ENCODE measurements at regions not wholly inside any gene's neighbourhood (a gene's known extent, or its start where the extent isn't known, plus 50 kb on each side); places are given as distances from the start of the nearest gene placed in this dataset.
"Not testable (repeated sequence)": the region's sequence is repeated elsewhere in the genome, so short reads cannot be mapped to it uniquely, and the experiment has no call there.

GRCh38 chr10:78326372-78326771, 292.7 kb downstream of the RPS24 start:
- DNase-seq = no peak

- no peak for DNase-seq
Observed at GRCh38 chr10:78327778-78328591, 294.3 kb downstream of the RPS24 start.

- no peak for DNase-seq
Observed at GRCh38 chr10:78328592-78329404, 295.1 kb downstream of the RPS24 start.

GRCh38 chr10:78330884-78331283, 297.2 kb downstream of the RPS24 start:
- DNase-seq = no peak

- DNase-seq = no peak
Observed at GRCh38 chr10:78331391-78331922, 297.8 kb downstream of the RPS24 start.

GRCh38 chr10:78332012-78332411, 298.3 kb downstream of the RPS24 start:
- no peak for DNase-seq

- DNase-seq = no peak
Observed at GRCh38 chr10:78332657-78333056, 299.0 kb downstream of the RPS24 start.

GRCh38 chr10:78333362-78334143, 299.9 kb downstream of the RPS24 start:
- no peak for DNase-seq

- DNase-seq = no peak
Observed at GRCh38 chr10:78335371-78335690, 301.7 kb downstream of the RPS24 start.

GRCh38 chr10:78335691-78336401, 302.2 kb downstream of the RPS24 start:
- no peak for DNase-seq

GRCh38 chr10:78336402-78336791, 302.7 kb downstream of the RPS24 start:
- DNase-seq = no peak

- DNase-seq = no peak
Observed at GRCh38 chr10:78337016-78337415, 303.4 kb downstream of the RPS24 start.

GRCh38 chr10:78337646-78338391, 304.2 kb downstream of the RPS24 start:
- DNase-seq = no peak

GRCh38 chr10:78338717-78339116, 305.1 kb downstream of the RPS24 start:
- no peak for DNase-seq

- no peak for DNase-seq
Observed at GRCh38 chr10:78339251-78339650, 305.6 kb downstream of the RPS24 start.

- DNase-seq = no peak
Observed at GRCh38 chr10:78341953-78342614, 308.4 kb downstream of the RPS24 start.

GRCh38 chr10:78342827-78343653, 309.4 kb downstream of the RPS24 start:
- no peak for DNase-seq

GRCh38 chr10:78344257-78344656, 310.6 kb downstream of the RPS24 start:
- not testable (repeated sequence) for DNase-seq

GRCh38 chr10:78345515-78345914, 311.9 kb downstream of the RPS24 start:
- not testable (repeated sequence) for DNase-seq

- no peak for DNase-seq
Observed at GRCh38 chr10:78346721-78347120, 313.1 kb downstream of the RPS24 start.
